Neural progenitor cell (in vitro differentiated cells): ENCODE measurements at regions not wholly inside any gene's neighbourhood (a gene's known extent, or its start where the extent isn't known, plus 50 kb on each side); places are given as distances from the start of the nearest gene placed in this dataset.

Source experiments
- CTCF ChIP-seq: fragments of 200-600 bp; sonication (generic); IDR thresholded peaks from 2 replicates; pipeline ENCODE4 v1.5.1; 2017; ENCODE audit warnings: antibody characterized with exemption, mild to moderate bottlenecking
- EZH2 ChIP-seq: fragments of 200-600 bp; sonication (generic); IDR thresholded peaks from 2 replicates; pipeline ENCODE4 v1.6.1; 2017; ENCODE audit warnings: antibody characterized with exemption, mild to moderate bottlenecking, moderate library complexity
- EZH2phosphoT487 ChIP-seq: fragments of 200-600 bp; sonication (generic); IDR thresholded peaks from 2 replicates; pipeline ENCODE4 v1.6.1; 2017; ENCODE audit warnings: antibody characterized with exemption

- no peak for TF ChIP-seq CTCF
- TF ChIP-seq EZH2 = no peak
- TF ChIP-seq EZH2phosphoT487 = no peak
Observed at GRCh38 chr19:28703400-28703956, 509.5 kb downstream of the UQCRFS1 start.
